ENCODE measurements at regions not wholly inside any gene's neighbourhood (a gene's known extent, or its start where the extent isn't known, plus 50 kb on each side); places are given as distances from the start of the nearest gene placed in this dataset.

- no peaks in the 10 kb centered on the region for H3K36me3 ChIP-seq (ENCODE audit: low read depth)
- 0 out of 2 replicates have a peak, but pooled peaks cover 3% of the 10 kb centered on the region for H4K20me1 ChIP-seq (ENCODE audit: insufficient read depth)
- no peak overlapping the region for H3K27ac ChIP-seq
- CTCF ChIA-PET = no interaction called here
- no peaks in the 10 kb centered on the region for H3K9me2 ChIP-seq (ENCODE audit: insufficient read depth)
- H3K4me3 ChIP-seq = no peak overlapping the region
- H3K79me2 ChIP-seq (ENCODE audit: low read depth) = no peaks in the 10 kb centered on the region
- POLR2A ChIA-PET (ENCODE audit: unreplicated experiment) = interaction anchor here (0.6 kb wide), 1 partner anchor 561 kb away, joined by 5 read pairs; no protein-coding TSS in a partner anchor
- intact Hi-C loops (cut with micrococcal nuclease; ENCODE audit: unreplicated experiment) = no loop called here
- BruUV-seq (replicated peaks) = no TSS peak
- DNase-seq = no peak
- H3K4me2 ChIP-seq = no peak overlapping the region
- no peaks in the 10 kb centered on the region for H3K4me1 ChIP-seq (replicated peaks; ENCODE audit: insufficient read depth)
- H2AFZ ChIP-seq = no peak overlapping the region
- no peak for TF ChIP-seq EZH2 (IDR thresholded peaks at IDR 0.05; ENCODE audit: low read depth)
- TF ChIP-seq CTCF (conservative IDR thresholded peaks at IDR 0.05) = no peak
- H3F3A ChIP-seq (ENCODE audit: insufficient read depth, low read depth) = no peaks in the 10 kb centered on the region
- H3K27me3 ChIP-seq (ENCODE audit: insufficient read depth, low read depth) = no peaks in the 10 kb centered on the region
- no peaks in the 10 kb centered on the region for H3K9me3 ChIP-seq (ENCODE audit: insufficient read depth, low read depth)
These were observed 109.8 kb downstream of the ZIC5 start for GRCh38 chr13:99861771-99862170.

- ChIA-PET POLR2A (ENCODE audit: unreplicated experiment) (no interaction called here), CTCF (no interaction called here)
- intact Hi-C loops (cut with micrococcal nuclease; ENCODE audit: unreplicated experiment) = no loop called here
- H3K27me3 ChIP-seq (ENCODE audit: insufficient read depth, low read depth) = no peaks in the 10 kb centered on the region
- no peak overlapping the region for H3K4me2 ChIP-seq
- TF ChIP-seq CTCF (conservative IDR thresholded peaks at IDR 0.05) (no peak), EZH2 (IDR thresholded peaks at IDR 0.05; ENCODE audit: low read depth) (no peak)
- no peaks in the 10 kb centered on the region for H3K9me3 ChIP-seq (ENCODE audit: insufficient read depth, low read depth)
- no peak overlapping the region for H3K4me3 ChIP-seq
- no peaks in the 10 kb centered on the region for H3F3A ChIP-seq (ENCODE audit: insufficient read depth, low read depth)
- H4K20me1 ChIP-seq (ENCODE audit: insufficient read depth) = 0 out of 2 replicates have a peak, but pooled peaks cover 3% of the 10 kb centered on the region
- DNase-seq = no peak
- no TSS peak for BruUV-seq (replicated peaks)
- H3K9me2 ChIP-seq (ENCODE audit: insufficient read depth) = no peaks in the 10 kb centered on the region
- no peaks in the 10 kb centered on the region for H3K4me1 ChIP-seq (replicated peaks; ENCODE audit: insufficient read depth)
- H3K79me2 ChIP-seq (ENCODE audit: low read depth) = no peaks in the 10 kb centered on the region
- no peak overlapping the region for H3K27ac ChIP-seq
- H3K36me3 ChIP-seq (ENCODE audit: low read depth) = no peaks in the 10 kb centered on the region
- H2AFZ ChIP-seq = no peak overlapping the region
These were observed 110.8 kb downstream of the ZIC5 start for GRCh38 chr13:99860745-99861144.

GRCh38 chr13:99859178-99860177, 112.1 kb downstream of the ZIC5 start:
- TF ChIP-seq EZH2 (IDR thresholded peaks at IDR 0.05; ENCODE audit: low read depth) (no peak), CTCF (conservative IDR thresholded peaks at IDR 0.05) (no peak)
- Histone ChIP-seq H3K4me3 (no peak overlapping the region), H3K4me1 (replicated peaks; ENCODE audit: insufficient read depth) (no peaks in the 10 kb centered on the region), H3K27me3 (ENCODE audit: insufficient read depth, low read depth) (no peaks in the 10 kb centered on the region), H3K79me2 (ENCODE audit: low read depth) (no peaks in the 10 kb centered on the region), H4K20me1 (ENCODE audit: insufficient read depth) (0 out of 2 replicates have a peak, but pooled peaks cover 3% of the 10 kb centered on the region), H3K36me3 (ENCODE audit: low read depth) (no peaks in the 10 kb centered on the region), H3K9me3 (ENCODE audit: insufficient read depth, low read depth) (no peaks in the 10 kb centered on the region), H3K4me2 (no peak overlapping the region), H3K9me2 (ENCODE audit: insufficient read depth) (no peaks in the 10 kb centered on the region), H2AFZ (no peak overlapping the region), H3F3A (ENCODE audit: insufficient read depth, low read depth) (no peaks in the 10 kb centered on the region), H3K27ac (no peak overlapping the region)
- no TSS peak for BruUV-seq (replicated peaks)
- ChIA-PET CTCF (no interaction called here), POLR2A (ENCODE audit: unreplicated experiment) (no interaction called here)
- intact Hi-C loops (cut with micrococcal nuclease; ENCODE audit: unreplicated experiment) = no loop called here
- DNase-seq = no peak
